Mucosa of gallbladder (tissue), 1 donor: ENCODE measurements at regions not wholly inside any gene's neighbourhood (a gene's known extent, or its start where the extent isn't known, plus 50 kb on each side); places are given as distances from the start of the nearest gene placed in this dataset.
A peak's percentile ranks its signal among the peaks of the same experiment; 100 is the strongest.
"Not testable (repeated sequence)": the region's sequence is repeated elsewhere in the genome, so short reads cannot be mapped to it uniquely, and the experiment has no call there.

Experiments
- DNase-seq: peaks from one replicate; pipeline ENCODE4 v3.0.0-alpha.2; 2020; ENCODE audit warnings: low spot score
- donor health status: DM: no; HTN: no; CAD: no.

DNA sequence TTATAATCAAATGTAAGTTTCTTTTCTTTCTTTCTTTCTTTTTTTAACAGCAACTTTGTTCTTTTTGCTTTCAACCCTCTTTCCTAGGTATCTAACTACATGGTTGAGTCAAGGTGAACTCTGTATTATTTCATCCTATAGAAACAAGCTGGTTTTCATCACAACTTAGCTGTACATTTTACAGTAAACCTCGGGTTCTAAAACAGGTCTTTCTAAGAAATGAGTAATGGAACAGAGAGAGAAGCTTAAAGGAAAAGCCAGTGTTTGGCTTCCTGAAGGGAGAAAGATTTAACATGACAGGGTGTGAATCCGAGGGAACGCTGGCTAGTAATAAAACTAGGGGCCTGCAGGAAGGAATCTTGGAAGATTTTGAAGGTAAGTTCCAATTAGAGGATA, 143.4 kb upstream of the ITGB1 start:
- DNase-seq = no peak

GRCh38 chr10:33100781-33101391, 142.9 kb upstream of the ITGB1 start:
- DNase-seq = no peak

DNA sequence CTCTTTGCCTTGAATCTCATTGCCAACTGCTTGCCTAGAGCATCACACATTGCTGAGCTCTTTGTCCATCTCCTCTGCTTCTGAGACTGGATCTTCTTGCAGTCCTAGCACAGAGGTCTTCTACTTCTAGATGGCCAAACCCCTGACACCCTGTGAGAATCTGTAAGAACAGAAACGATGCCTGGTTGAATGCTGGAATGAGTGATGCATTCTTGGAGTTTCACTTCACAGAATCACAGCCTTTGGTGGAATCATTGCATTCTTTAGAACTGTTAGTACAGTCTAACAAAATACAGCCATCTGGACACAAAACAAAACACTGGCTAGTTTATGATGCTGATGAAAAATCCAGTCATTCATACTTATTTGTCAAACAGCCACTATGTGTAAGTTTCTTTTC, 141.7 kb upstream of the ITGB1 start:
- DNase-seq = no peak

DNA sequence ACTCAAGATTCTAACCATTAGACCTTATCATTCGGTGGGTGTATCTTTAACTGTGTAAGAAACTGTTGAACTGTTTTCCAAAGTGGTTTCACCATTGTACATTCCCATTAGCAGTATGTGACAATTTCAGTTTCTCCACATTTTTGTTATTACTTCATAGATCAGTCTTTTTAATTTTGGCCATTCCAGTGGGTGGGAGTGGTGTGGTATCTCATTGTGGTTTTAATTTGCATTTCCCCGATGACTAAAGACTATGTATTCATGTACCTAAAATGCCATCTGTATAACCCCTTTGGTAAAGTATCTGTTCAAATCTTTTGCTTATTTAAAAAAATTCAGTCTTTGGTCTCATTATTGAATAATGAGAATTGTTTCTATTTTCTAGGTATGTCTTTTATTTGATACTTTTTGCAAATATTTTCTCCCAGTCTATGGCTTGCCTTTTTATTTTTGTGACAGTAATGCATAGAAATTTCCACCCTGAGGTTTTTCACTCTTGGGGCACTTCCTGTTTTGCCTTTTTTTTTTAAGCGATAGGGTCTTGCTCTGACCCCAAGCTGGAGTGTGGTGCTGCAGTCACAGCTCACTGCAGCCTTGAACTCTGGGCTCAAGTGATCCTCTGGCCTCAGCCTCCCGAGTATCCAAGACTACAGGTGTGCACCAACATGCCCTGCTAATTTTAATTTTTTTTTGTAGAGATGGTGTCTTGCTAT, 141.1 kb upstream of the ITGB1 start:
- DNase-seq = no peak

DNA sequence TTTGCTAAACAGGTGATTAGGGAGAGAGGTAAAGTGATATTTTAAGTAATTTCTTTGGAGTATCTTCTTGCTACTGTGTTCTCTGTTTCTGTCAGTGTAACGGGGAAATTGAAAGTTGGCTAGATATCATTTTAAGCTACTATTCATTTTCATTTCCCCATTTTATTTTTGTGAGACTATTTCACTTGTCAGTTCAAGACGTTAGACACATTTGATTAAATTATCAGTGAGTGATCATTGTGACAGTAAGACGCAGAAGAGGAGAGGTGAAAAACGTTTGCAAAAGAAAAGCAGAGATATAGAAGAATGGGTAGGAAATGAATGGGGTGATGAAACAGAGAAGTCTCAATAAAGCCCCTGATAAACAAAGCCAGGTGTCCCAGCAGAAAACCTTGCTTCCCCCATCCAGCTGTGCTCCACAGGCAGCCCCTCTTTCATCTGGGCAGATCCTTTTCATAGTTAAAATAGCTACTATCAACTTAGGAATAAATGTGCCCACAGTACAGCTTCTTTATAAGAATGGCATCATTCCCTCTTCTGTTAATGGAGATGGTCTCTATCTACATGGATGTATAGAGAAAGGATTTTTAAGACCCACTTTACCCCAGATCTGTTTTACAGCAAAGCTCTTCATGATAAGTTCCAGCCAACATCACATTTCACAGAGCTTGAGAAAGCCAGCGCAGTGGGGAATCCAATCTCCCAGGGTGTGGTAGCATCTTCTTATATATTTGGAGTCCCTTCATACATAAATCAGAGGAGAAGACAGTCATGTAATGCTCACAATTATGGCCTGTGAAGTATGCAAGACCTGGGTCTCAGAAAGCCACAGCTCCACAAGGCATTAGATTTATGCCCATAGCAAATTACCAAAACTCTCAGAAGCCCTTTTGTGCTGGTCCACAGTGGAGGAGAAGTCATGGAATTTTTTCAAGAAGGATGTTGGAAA, 138.1 kb upstream of the ITGB1 start:
- DNase-seq = no peak

GRCh38 chr10:33094263-33095051, 136.4 kb upstream of the ITGB1 start:
- no peak for DNase-seq

- DNase-seq = no peak
Measured at GRCh38 chr10:33093362-33093761, 135.3 kb upstream of the ITGB1 start.

- DNase-seq = no peak
Measured at GRCh38 chr10:33092596-33092995, 134.6 kb upstream of the ITGB1 start.

DNA sequence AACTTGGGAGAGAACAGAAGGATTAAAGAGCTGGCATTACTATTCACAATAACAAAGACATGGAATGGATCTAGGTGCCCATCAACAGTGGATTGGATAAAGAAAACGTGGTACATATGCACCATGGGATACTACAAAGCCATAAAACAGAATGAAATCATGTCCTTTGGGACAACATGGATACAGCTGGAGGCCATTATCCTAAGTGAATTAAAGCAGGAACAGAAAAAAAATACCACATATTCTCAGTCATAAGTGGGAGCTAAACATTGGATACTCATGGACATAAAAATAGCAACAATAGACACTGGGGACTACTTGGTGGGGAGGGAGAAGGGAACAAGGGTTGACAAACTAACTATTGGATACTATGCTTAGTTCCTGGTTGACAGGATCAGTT, 133.2 kb upstream of the ITGB1 start:
- DNase-seq = no peak

DNA sequence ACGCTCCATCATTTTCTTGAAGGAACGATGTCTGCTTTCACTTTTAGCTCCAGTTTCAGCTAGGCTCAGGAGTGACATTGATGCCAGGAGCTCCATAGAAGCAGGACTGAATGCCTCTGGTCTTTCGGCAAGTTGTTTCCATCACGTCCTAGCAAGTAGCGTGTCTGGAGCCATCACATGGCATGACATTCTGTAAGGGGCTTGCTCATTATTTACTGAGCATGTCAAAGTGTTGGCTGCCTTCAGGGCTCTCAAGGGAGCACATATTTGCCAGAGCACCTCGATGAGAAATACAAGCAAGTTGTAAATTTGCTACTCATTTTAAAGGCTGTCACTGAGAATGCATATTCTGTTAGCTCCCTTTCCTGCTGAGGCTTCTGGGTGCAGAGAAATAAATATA, 131.0 kb upstream of the ITGB1 start:
- no peak for DNase-seq

DNA sequence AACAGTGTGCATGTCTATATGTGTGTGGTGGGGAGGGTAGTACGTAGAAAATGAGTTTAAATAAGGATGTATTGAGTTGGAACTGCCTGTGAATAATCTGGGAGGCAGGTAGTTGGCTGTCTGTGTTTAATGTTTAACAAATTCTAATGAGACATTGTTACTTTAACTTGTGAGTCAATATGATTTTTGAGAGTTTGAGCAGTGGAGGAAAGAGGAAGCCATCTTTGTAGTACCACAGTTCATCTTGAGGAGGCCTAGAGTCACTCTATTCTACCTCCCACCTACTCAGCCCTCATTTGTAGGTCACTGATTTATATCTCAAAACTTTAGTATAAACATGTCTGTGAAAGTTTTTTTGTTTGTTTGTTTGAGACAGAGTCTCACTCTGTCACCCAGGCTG, 129.9 kb upstream of the ITGB1 start:
- no peak for DNase-seq

DNA sequence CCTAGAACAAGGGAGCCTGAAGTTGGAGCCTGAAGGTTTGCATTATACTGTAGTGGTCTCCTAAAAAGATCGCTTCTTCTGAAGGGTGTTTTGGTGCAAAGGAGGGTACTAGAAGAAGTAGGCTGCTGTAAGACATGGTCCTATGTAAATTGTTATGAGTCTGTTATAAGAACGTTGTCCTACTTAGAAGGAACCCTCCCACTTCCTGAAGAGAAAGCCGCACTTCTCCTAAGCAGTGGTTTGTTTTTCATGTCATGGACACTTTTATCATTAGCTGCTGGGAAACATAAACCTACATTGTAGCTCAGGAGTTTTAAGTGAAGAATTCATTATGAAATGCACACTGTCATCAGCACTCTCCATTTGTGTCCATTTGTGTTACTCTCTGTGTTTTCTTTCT, 129.1 kb upstream of the ITGB1 start:
- DNase-seq = no peak

DNA sequence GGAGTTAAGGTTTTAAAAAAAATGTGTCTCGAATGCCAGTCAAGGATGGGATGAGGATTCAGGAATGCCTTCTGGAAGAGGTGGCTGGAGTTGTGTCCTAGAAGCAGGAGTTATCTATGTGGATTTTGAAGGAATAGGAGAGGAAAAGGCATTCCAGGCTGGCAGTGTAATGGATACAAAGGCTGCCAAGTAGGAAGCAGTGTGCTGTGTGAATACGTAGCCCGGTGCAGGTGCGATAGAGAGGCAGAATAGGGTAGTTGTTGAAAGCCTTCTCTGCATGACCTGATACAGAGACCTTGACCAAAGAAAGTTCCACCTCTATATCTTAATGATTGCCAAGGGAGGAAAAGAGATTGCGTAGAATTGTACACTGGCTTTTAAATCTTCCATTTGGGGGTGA, 128.1 kb upstream of the ITGB1 start:
- peak; percentile 49 for DNase-seq

DNA sequence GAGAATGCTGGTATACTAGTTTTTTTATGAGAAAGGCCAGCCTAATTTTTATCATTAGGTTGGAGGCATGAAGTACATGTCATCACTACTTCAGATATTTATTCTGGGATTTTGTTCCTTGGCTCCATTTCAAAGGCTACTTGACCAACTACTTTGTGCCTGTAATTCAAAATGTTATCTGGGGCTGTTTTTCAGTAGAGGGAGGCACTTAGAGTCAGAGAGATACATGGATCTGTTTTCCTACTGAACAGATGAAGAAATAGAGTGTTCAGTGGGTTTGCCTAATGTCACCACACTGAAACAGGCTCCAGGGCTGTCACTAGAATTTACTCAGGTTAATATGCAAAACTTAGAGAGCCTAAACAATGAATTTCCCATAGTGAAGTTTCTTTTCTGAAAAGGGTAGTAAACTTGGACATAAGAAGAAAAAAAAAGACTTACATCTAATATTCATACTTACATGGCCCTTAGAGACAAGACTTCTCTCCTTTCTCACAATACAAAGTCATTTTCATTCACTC, 127.3 kb upstream of the ITGB1 start:
- no peak for DNase-seq

GRCh38 chr10:33084453-33084852, 126.4 kb upstream of the ITGB1 start:
- DNase-seq = peak; percentile 28

DNA sequence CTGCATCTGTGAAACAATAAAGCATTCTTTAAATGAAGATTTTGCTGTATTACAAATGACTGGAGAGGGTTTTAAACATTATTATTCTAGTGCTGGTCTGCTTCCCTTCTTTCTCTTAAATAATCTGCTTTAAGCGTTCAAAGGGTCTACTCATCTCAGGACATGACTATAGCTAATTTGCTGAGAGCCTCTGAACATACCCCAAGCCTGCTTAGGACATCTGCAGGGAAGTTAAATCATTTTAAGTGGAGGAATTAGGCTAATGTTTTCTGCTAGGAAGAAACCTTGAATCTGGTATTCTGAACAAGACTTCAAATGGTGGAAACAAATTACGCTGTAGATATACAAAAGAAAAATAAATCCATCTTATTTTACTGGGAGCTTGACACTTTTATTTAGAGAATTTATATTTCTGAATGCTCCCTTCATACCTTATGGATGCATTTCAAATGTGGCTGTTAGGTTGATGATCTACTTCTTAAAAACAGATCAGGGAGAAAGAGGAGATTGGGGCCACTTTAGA, 124.4 kb upstream of the ITGB1 start:
- DNase-seq = no peak

DNA sequence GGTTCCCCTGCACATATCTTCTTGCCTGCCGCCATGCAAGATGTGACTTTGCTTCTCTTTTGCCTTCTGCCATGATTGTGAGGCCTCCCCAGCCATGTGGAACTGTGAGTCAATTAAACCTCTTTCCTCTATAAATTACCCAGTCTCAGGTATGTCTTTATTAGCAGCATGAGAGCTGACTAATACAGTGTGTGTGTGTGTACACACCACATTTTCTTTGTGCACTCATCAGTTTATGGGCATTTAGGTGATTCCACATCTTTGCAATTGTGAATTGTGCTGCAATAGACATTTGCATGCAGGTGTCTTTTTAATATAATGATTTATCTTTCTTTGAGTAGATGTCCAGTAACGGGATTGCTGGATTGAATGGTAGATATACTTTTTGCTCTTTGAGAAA, 122.4 kb upstream of the ITGB1 start:
- DNase-seq = not testable (repeated sequence)

GRCh38 chr10:33074443-33074842, 116.4 kb upstream of the ITGB1 start:
- DNase-seq = no peak

- DNase-seq = no peak
Measured at GRCh38 chr10:33073641-33074415, 115.8 kb upstream of the ITGB1 start.

DNA sequence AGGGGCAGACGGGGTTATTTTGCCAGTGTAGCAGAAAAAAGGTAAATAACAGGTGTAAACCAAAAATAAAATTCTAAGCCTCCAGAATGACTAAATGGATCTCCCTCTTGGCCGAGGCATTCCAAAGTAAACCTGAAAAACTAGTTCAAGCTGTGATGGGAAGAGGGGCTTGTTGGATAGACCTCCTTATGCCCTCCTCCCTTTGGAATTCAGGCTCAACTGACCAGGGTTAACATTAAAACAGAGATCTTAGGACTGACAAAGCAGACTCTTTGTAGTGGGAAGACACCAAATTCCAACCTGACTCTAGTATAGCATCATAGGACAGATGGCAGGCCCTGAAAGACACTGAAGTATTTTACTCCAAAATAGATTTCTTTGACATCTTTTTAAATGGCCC, 113.8 kb upstream of the ITGB1 start:
- DNase-seq = no peak

DNA sequence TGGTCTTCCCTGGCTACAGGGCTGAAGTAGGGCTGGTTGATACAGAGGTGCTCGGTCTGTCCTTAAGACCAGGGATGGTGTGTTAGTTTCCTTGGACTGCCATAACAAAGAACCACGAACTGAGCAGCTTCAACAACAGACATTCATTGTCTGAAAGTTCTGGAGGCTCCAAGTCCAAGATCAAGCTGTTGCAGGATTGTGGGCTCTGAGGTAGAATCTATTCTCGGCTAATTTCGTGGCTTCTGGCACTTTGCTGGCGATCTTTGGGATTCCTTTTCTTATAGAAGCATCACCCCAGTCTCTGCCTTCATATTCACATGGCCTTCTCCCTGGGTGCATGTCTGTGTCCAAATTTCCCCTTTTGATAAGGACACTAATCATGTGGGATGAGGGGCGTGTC, 112.1 kb upstream of the ITGB1 start:
- no peak for DNase-seq
